KMS-11 (cell line): ENCODE measurements at regions not wholly inside any gene's neighbourhood (a gene's known extent, or its start where the extent isn't known, plus 50 kb on each side); places are given as distances from the start of the nearest gene placed in this dataset.
"Not testable (repeated sequence)": the region's sequence is repeated elsewhere in the genome, so short reads cannot be mapped to it uniquely, and the experiment has no call there.

Experiments
- H2AFZ ChIP-seq: fragments of 200-600 bp; sonication (generic); 2 replicates; pipeline ENCODE4 v1.6.1; 2016; ENCODE audit warnings: antibody characterized with exemption, mixed run types, low read depth
- H3K27ac ChIP-seq: fragments of 200-600 bp; sonication (generic); 2 replicates; pipeline ENCODE4 v1.6.1; 2016; ENCODE audit warnings: mild to moderate bottlenecking, mixed run types
- H3K27me3 ChIP-seq: fragments of 200-600 bp; sonication (generic); 2 replicates; pipeline ENCODE4 v1.6.1; 2017; ENCODE audit warnings: mild to moderate bottlenecking, low read depth, mixed run types, moderate library complexity; ENCODE audit not compliant: insufficient read depth
- H3K36me3 ChIP-seq: fragments of 200-600 bp; sonication (generic); 2 replicates; pipeline ENCODE4 v1.6.1; 2017; ENCODE audit warnings: mild to moderate bottlenecking, mixed run types; ENCODE audit not compliant: insufficient read depth
- H3K4me1 ChIP-seq: fragments of 200-600 bp; sonication (generic); 2 replicates; pipeline ENCODE4 v1.6.1; 2016; ENCODE audit warnings: mild to moderate bottlenecking, low read depth, mixed run types; ENCODE audit not compliant: poor library complexity, severe bottlenecking
- H3K4me2 ChIP-seq: fragments of 200-600 bp; sonication (generic); 2 replicates; pipeline ENCODE4 v1.7.0; 2016; ENCODE audit warnings: mild to moderate bottlenecking, mixed run types
- H3K4me3 ChIP-seq: fragments of 200-600 bp; sonication (generic); IDR thresholded peaks from 2 replicates; pipeline ENCODE4 v1.6.1; 2017; ENCODE audit warnings: low read depth, low read length, mixed read lengths; ENCODE audit not compliant: insufficient read depth
- H3K79me2 ChIP-seq: fragments of 200-600 bp; sonication (generic); 2 replicates; pipeline ENCODE4 v1.6.1; 2016; ENCODE audit warnings: low read depth, mixed run types; ENCODE audit not compliant: insufficient read depth
- H3K9ac ChIP-seq: fragments of 200-600 bp; sonication (generic); 2 replicates; pipeline ENCODE4 v1.6.1; 2016; ENCODE audit warnings: mild to moderate bottlenecking, mixed run types
- H4K20me1 ChIP-seq: fragments of 200-600 bp; sonication (generic); 2 replicates; pipeline ENCODE4 v1.6.1; 2016; ENCODE audit warnings: mild to moderate bottlenecking, mixed run types; ENCODE audit not compliant: insufficient read depth
- TF ChIP-seq, protein P1 (sequence below): fragments of 200-600 bp; sonication (generic); conservative IDR thresholded peaks from 2 replicates; pipeline ENCODE4 v1.6.1; 2017; ENCODE audit warnings: low read depth, mild to moderate bottlenecking, antibody characterized with exemption, low read length, moderate library complexity, mixed read lengths

DNA sequence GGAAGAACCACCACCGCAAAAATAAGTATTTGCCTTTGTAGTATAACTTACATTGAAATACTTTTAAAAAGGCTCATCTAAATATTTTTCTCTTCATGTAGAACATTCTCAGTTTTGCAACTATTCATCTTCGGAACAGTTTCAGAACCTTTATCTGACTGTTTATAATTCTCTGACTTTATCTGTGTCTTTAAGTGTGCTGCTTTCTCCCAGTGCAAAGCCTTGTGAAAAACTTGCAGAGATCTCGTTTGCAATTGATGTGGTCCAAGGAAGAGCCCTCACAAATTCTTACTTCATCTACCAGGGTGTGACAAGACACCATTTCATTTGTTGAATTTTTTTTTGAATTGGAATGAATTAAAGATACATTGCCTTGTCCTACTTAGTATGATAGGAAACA is 186.4 kb downstream of the DKK1 start:
- H3K4me2 ChIP-seq = no peak overlapping the region
- no peaks in the 10 kb centered on the region for H3K27me3 ChIP-seq
- H2AFZ ChIP-seq = no peak overlapping the region
- no peak overlapping the region for H3K4me3 ChIP-seq
- no peak overlapping the region for H3K27ac ChIP-seq
- H3K36me3 ChIP-seq = no peaks in the 10 kb centered on the region
- TF ChIP-seq, protein P1, sequence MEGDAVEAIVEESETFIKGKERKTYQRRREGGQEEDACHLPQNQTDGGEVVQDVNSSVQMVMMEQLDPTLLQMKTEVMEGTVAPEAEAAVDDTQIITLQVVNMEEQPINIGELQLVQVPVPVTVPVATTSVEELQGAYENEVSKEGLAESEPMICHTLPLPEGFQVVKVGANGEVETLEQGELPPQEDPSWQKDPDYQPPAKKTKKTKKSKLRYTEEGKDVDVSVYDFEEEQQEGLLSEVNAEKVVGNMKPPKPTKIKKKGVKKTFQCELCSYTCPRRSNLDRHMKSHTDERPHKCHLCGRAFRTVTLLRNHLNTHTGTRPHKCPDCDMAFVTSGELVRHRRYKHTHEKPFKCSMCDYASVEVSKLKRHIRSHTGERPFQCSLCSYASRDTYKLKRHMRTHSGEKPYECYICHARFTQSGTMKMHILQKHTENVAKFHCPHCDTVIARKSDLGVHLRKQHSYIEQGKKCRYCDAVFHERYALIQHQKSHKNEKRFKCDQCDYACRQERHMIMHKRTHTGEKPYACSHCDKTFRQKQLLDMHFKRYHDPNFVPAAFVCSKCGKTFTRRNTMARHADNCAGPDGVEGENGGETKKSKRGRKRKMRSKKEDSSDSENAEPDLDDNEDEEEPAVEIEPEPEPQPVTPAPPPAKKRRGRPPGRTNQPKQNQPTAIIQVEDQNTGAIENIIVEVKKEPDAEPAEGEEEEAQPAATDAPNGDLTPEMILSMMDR = no peak
- no peaks in the 10 kb centered on the region for H4K20me1 ChIP-seq
- H3K79me2 ChIP-seq = no peaks in the 10 kb centered on the region
- no peaks in the 10 kb centered on the region for H3K4me1 ChIP-seq
- H3K9ac ChIP-seq = no peak overlapping the region

DNA sequence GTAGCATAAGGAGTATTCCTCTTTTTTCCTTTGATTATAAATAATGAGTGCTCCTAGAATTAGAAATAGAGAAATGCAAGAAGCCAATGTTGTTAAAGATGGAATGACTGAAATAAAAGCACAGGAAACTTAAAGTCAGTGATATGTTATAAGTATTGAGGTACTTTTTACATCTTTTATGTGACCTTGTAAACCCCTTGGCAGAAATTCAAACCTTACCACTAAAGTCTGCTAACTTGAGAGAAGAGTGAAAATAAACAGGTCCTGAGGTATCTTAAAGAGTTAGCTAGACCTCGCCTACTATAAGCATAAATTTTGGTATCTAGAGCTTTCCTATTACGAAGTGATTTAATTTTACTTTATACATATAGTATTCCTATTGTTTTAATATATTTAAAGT is 188.2 kb downstream of the DKK1 start:
- Histone ChIP-seq H3K4me2 (no peak overlapping the region), H3K4me3 (no peak overlapping the region), H3K27me3 (no peaks in the 10 kb centered on the region), H3K4me1 (no peaks in the 10 kb centered on the region), H3K36me3 (no peaks in the 10 kb centered on the region), H3K27ac (no peak overlapping the region), H3K9ac (no peak overlapping the region), H4K20me1 (no peaks in the 10 kb centered on the region), H2AFZ (no peak overlapping the region), H3K79me2 (no peaks in the 10 kb centered on the region)
- TF ChIP-seq, protein P1 = no peak

DNA sequence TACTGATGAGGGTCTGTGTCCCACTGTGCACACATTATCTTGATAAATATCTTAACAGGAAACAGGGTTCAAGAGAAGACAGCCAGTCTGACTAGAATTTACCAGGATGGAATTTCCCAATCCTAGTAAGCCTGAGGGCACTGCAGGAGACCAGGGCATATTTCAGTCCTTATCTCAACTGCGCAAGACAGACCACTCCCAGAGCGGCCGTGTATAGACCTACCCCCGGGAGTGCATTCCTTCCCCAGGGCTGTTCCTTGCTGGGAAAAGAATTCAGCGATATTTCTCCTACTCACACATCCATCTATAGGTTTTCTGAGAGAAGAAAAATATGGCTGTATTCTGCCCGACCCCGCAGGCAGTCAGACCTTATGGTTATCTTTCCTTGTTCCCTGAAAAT is 191.3 kb downstream of the DKK1 start:
- H2AFZ ChIP-seq, H3K4me2 ChIP-seq, H3K4me1 ChIP-seq, H3K9ac ChIP-seq, H3K27ac ChIP-seq, H3K4me3 ChIP-seq, H4K20me1 ChIP-seq, H3K36me3 ChIP-seq, H3K79me2 ChIP-seq, H3K27me3 ChIP-seq: not testable (repeated sequence)

DNA sequence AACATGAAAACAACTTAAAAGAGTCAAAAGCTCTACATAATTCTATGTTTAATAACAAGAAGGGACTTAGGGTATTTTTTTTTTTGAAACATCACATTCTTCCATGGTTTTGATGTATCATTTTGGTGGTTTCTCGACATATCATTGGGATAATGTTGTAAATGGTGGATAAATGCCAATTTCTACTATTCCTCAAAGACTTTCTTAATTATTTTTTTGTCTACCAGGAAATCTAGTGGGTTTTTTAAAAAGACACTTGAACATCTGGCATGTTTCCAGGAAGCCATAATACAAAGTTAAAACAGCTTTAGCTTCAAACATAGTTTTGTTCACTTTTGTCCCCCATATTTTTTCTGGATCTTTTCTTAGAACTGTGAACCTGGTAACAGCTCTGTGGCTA is 200.4 kb downstream of the DKK1 start:
- no peaks in the 10 kb centered on the region for H3K4me1 ChIP-seq
- TF ChIP-seq, protein P1 = no peak
- no peaks in the 10 kb centered on the region for H4K20me1 ChIP-seq
- H3K9ac ChIP-seq = no peak overlapping the region
- no peak overlapping the region for H3K4me3 ChIP-seq
- H3K4me2 ChIP-seq = no peak overlapping the region
- H3K79me2 ChIP-seq = no peaks in the 10 kb centered on the region
- H2AFZ ChIP-seq = no peak overlapping the region
- no peaks in the 10 kb centered on the region for H3K27me3 ChIP-seq
- H3K27ac ChIP-seq = no peak overlapping the region
- H3K36me3 ChIP-seq = no peaks in the 10 kb centered on the region

DNA sequence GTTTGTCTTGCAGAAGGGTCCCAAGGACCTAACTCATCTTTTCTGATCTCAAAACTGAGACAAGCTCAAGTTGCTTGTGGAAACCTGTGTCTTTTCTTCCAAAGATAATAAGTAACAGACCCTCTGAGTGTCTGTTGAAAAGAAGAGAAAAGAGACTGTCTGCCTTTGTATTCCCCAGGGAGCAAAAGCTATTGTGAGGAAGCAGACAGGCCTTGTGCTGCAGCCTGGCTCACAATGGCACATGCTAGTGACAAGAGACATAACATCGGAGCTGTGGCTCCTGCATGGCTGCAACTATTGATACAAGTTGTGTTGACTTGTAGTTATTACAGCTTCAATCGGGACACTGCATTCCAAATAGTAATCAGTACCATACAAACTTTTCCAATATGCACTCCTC is 202.9 kb downstream of the DKK1 start:
- H3K4me2 ChIP-seq = no peak overlapping the region
- H4K20me1 ChIP-seq = no peaks in the 10 kb centered on the region
- no peaks in the 10 kb centered on the region for H3K79me2 ChIP-seq
- no peak overlapping the region for H3K4me3 ChIP-seq
- no peaks in the 10 kb centered on the region for H3K4me1 ChIP-seq
- H3K36me3 ChIP-seq = no peaks in the 10 kb centered on the region
- no peak overlapping the region for H2AFZ ChIP-seq
- no peak overlapping the region for H3K9ac ChIP-seq
- TF ChIP-seq, protein P1 = no peak
- no peaks in the 10 kb centered on the region for H3K27me3 ChIP-seq
- H3K27ac ChIP-seq = no peak overlapping the region
